HG02973 (cell line): ENCODE measurements at regions not wholly inside any gene's neighbourhood (a gene's known extent, or its start where the extent isn't known, plus 50 kb on each side); places are given as distances from the start of the nearest gene placed in this dataset.

Experiments
- ATAC-seq: cut with Tn5 transposase; IDR thresholded peaks from one replicate; pipeline ENCODE4 v1.9.1; 2021; ENCODE audit warnings: moderate library complexity; ENCODE audit not compliant: unreplicated experiment

GRCh38 chr2:51224790-51225189, 192.9 kb upstream of the NRXN1 start:
- no peak for ATAC-seq

GRCh38 chr2:51222106-51222505, 190.2 kb upstream of the NRXN1 start:
- ATAC-seq = no peak

- ATAC-seq = no peak
Measured at GRCh38 chr2:51220606-51221005, 188.7 kb upstream of the NRXN1 start.

GRCh38 chr2:51220080-51220479, 188.1 kb upstream of the NRXN1 start:
- ATAC-seq = no peak

- no peak for ATAC-seq
Measured at GRCh38 chr2:51219468-51219867, 187.5 kb upstream of the NRXN1 start.

GRCh38 chr2:51218047-51218446, 186.1 kb upstream of the NRXN1 start:
- no peak for ATAC-seq

- no peak for ATAC-seq
Measured at GRCh38 chr2:51213826-51214225, 181.9 kb upstream of the NRXN1 start.

GRCh38 chr2:51212374-51212773, 180.4 kb upstream of the NRXN1 start:
- no peak for ATAC-seq

GRCh38 chr2:51208521-51208920, 176.6 kb upstream of the NRXN1 start:
- no peak for ATAC-seq

- ATAC-seq = no peak
Measured at GRCh38 chr2:51201295-51201694, 169.4 kb upstream of the NRXN1 start.

- no peak for ATAC-seq
Measured at GRCh38 chr2:51194656-51195055, 162.7 kb upstream of the NRXN1 start.

- ATAC-seq = no peak
Measured at GRCh38 chr2:51170273-51170672, 138.3 kb upstream of the NRXN1 start.

GRCh38 chr2:51165534-51166260, 133.8 kb upstream of the NRXN1 start:
- ATAC-seq = no peak

- no peak for ATAC-seq
Measured at GRCh38 chr2:51158251-51158650, 126.3 kb upstream of the NRXN1 start.

GRCh38 chr2:51153236-51153635, 121.3 kb upstream of the NRXN1 start:
- no peak for ATAC-seq

GRCh38 chr2:51151490-51152140, 119.7 kb upstream of the NRXN1 start:
- ATAC-seq = no peak

- no peak for ATAC-seq
Measured at GRCh38 chr2:51149725-51150124, 117.8 kb upstream of the NRXN1 start.

- no peak for ATAC-seq
Measured at GRCh38 chr2:51145761-51146160, 113.8 kb upstream of the NRXN1 start.

- no peak for ATAC-seq
Measured at GRCh38 chr2:51120754-51121280, 88.9 kb upstream of the NRXN1 start.

GRCh38 chr2:51111532-51111931, 79.6 kb upstream of the NRXN1 start:
- no peak for ATAC-seq

GRCh38 chr2:51108794-51109193, 76.9 kb upstream of the NRXN1 start:
- no peak for ATAC-seq

- ATAC-seq = no peak
Measured at GRCh38 chr2:51107841-51108240, 75.9 kb upstream of the NRXN1 start.
